ENCODE measurements at regions not wholly inside any gene's neighbourhood (a gene's known extent, or its start where the extent isn't known, plus 50 kb on each side); places are given as distances from the start of the nearest gene placed in this dataset.

GRCh38 chr2:105597011-105597805 is 147.5 kb upstream of the NCK2 start:
- no peak for DNase-seq (ENCODE audit: low read depth in 4 of 4, low spot score in 2 of 4)

- DNase-seq (ENCODE audit: low read depth in 4 of 4, low spot score in 2 of 4): no peak
Observed at GRCh38 chr2:105596411-105596921, 148.2 kb upstream of the NCK2 start.

GRCh38 chr2:105595536-105595935 is 149.2 kb upstream of the NCK2 start:
- no peak for DNase-seq (ENCODE audit: low read depth in 4 of 4, low spot score in 2 of 4)

GRCh38 chr2:105593221-105593967 is 151.3 kb upstream of the NCK2 start:
- no peak for DNase-seq (ENCODE audit: low read depth in 4 of 4, low spot score in 2 of 4)

DNA sequence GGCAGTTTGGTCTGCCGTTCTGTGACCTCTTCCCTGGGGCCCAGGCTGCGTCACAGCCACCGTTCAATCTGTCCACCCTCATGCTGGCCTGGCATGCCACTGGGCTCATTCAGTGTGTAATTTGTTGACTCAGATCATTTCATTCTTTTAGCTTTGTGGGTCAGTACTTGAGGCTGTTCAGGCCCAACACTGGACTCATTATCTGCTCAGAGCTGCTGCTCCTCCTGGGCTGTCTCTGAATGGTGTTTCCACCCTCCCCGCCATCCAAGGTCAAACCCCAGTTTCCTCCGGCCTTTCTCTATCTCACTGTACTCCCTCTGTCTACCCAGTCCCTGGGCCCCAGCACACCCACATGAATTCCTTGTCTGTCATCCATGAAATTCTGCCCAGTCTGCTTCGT is 152.4 kb upstream of the NCK2 start:
- DNase-seq (ENCODE audit: low read depth in 4 of 4, low spot score in 2 of 4): no peak

DNA sequence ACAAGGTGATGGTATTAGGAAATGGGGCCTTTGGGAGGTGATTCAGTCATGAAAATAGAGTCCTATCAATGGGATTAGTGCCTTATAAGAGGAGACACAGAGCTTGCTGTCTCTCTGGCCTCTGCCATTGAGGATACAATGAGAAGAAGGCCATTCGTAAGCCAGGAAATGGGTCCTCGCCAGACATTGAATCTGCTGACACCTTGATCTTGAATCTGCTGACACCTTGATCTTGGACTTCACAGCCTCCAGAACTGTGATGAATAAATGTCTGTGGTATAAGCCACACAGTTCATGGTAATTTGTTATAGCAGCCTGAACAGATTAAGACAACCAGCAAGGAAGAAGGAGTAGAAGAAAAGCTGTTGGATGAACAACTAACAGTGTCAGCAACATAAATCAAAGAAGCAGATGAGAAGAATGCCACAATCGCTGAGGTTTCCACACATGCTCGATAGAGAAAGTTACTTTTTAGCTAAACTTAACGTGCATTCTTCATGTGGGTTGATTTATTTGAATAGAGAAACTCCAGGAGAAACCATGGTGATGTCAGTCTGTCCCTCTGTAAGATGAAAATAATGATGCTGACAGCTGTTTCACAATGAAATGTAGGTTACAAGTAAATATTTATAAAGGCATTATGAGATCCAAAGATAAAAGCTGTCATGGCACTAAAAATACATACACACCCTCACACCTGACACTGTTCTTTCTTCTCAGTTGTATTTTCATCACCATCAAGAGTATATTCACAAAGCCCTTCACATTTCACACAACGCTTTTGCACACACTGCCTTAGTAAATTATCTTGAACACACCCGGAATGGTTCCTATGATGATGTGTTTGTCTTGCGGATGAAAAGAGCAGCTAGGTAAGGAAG is 153.7 kb upstream of the NCK2 start:
- no peak for DNase-seq (ENCODE audit: low read depth in 4 of 4, low spot score in 2 of 4)

DNA sequence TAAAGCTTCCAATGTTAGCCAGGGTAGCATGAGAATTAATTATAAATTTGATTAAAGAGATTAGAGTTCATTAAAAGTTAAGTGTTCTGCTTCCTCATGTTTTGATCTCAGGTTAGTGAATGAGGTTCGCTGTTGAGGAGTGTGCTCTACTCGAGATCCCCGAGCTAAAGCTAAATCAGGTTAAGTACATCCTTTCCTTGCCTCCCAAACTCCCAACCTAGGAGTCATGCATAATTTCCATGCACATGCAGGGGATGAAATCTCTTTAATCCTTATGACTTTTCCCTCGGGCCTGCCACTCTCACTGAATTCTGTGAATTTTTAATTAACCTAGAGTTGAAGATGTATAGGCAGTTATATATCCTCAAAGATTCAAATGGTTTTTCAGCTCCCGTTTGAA is 156.1 kb upstream of the NCK2 start:
- DNase-seq (ENCODE audit: low read depth in 4 of 4, low spot score in 2 of 4): no peak

GRCh38 chr2:105587637-105588036 is 157.1 kb upstream of the NCK2 start:
- DNase-seq (ENCODE audit: low read depth in 4 of 4, low spot score in 2 of 4): no peak

DNA sequence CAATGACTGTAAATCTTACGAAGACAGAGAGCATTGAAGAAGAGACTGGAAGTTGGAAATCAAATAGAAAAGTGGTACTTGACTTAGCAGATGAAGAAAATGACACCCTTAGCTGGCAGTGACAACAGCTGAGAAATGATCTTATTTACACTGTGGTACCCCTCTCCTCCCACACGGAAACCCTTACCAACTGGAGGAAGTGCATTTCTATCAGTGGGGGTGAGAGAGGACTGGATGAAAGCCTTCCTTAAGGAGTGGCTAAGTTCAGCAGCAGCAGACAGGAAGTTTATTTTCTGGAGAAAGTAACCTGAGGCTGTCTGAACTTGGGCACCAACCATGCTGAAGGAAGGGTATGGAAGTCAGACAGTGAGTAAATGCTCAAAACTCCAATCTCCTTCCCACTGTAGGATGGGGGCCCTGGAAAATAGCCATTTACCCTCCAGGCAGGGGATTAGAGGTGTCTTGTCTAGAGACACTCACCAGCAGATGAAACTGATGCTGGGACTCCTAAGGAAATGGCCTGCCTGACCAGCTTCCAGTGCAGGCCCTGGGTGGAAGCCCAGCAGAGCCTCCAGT is 160.2 kb upstream of the NCK2 start:
- DNase-seq (ENCODE audit: low read depth in 4 of 4, low spot score in 2 of 4): no peak

DNA sequence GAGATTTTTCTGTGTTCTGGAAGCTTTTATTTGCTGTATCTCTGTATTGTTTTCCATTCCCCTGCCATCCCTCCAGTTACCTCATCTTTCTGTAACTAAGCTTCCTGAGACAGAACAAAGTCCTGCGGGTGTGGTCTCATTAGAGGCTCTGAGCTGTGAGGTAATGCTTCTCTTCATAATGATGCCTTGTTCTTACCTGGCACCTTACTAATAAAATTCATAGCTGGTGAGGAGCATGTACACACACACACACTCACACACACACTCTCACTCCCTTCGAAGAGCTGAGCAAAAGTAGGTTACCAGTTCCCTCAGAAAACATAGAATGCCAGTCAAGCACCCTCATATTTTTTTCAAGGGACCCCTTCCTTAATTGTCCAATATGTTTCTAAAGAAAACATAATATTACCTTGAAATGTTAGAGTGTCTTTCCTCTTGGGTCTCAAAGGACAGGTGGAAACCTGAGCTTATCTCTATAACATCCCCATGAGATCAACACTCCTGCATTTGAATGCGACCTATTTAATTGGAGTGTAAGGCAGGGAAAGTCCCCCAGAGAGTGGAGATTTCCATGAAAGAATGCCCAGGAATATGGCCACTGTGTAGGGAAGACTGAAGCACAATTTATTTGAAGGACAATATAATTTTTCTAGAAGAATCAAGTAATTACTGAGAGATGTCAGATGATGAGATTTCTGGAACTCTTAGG is 161.6 kb upstream of the NCK2 start:
- no peak for DNase-seq (ENCODE audit: low read depth in 4 of 4, low spot score in 2 of 4)

GRCh38 chr2:105581555-105581944 is 163.2 kb upstream of the NCK2 start:
- DNase-seq (ENCODE audit: low read depth in 4 of 4, low spot score in 2 of 4): no peak

DNA sequence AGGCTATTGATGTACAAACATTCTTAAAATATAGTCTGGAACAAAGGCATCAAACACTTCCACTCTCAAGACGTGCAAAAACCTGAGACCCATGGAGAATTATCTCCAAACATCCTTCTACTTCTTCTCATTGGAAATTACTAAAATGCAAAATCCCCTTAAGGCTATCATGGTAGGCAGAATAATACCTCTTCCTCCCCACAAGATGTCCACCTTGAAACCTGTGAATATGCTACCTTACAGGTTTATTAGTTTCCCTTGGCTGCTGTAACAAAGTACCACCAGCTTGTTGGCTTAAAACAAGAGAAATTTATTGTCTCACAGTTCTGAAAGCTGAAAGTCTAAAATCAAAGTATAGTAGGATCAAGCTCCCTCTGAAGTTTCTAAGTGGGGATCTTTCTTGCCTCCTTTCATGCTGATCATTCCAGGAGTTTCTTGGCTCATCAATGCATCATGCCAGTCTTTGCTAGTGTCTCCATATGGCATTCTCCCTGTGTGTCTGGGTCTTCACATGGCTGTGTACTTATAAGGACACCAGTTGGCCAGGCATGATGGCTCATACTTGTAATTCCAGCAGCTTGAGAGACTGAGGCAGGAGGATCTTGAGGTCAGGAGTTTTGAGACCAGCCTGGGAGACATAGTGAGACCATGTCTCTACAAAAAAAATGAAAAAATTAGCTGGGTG is 163.7 kb upstream of the NCK2 start:
- DNase-seq (ENCODE audit: low read depth in 4 of 4, low spot score in 2 of 4): no peak

- no peak for DNase-seq (ENCODE audit: low read depth in 4 of 4, low spot score in 2 of 4)
Observed at GRCh38 chr2:105580216-105580615, 164.5 kb upstream of the NCK2 start.

DNA sequence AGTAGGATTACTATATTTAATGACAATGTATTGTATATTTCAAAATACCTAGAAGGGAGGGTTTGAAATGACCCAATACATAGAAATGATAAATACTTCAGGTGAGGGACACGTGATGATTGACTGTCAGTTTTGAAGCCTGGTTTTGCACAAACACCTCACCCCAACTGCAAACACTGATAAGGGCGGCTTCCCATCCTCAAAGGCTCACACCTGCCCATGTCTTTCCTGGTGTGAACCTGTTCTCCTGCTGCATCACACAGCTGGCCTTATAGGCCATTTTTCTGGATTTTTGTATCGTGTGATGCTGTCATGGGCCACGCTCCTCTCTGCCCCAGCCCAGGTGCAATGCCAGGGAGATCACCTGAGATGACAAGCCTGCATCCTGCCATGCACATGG is 166.5 kb upstream of the NCK2 start:
- DNase-seq (ENCODE audit: low read depth in 4 of 4, low spot score in 2 of 4): no peak

- no peak for DNase-seq (ENCODE audit: low read depth in 4 of 4, low spot score in 2 of 4)
Observed at GRCh38 chr2:105577762-105578161, 166.9 kb upstream of the NCK2 start.

- peak in 2 of 4 donors; percentile 13 to 39 for DNase-seq (ENCODE audit: low read depth in 4 of 4, low spot score in 2 of 4)
Observed at GRCh38 chr2:105576440-105577241, 168.1 kb upstream of the NCK2 start.

- DNase-seq (ENCODE audit: low read depth in 4 of 4, low spot score in 2 of 4): no peak
Observed at GRCh38 chr2:105576050-105576439, 168.7 kb upstream of the NCK2 start.

DNA sequence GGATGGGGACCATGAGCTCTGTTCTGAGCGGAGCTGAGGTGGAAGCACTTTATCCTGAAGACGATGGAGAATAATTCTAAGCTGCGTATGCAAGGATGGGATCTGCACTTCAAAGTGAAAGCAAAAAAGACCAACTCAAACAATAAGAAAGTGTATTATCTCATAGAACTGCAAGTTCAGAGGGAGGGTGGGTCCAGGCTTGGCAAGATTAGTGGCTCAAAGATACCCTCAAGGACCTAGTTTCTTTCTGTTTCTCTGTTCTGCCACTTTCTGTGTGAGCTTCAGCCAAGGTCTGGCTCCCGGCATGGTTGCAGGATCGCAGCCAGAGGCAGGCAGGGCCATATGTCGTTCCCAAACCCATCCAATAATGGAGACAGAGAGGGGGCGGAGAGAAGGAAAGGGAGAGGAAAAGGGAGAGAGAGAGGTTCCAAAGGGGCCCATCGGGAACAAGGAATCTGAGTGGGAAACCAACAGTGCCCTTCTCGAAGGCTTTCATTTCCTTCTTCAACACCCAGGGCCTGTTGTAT is 169.2 kb upstream of the NCK2 start:
- no peak for DNase-seq (ENCODE audit: low read depth in 4 of 4, low spot score in 2 of 4)
